ENCODE measurements at regions not wholly inside any gene's neighbourhood (a gene's known extent, or its start where the extent isn't known, plus 50 kb on each side); places are given as distances from the start of the nearest gene placed in this dataset.

DNA sequence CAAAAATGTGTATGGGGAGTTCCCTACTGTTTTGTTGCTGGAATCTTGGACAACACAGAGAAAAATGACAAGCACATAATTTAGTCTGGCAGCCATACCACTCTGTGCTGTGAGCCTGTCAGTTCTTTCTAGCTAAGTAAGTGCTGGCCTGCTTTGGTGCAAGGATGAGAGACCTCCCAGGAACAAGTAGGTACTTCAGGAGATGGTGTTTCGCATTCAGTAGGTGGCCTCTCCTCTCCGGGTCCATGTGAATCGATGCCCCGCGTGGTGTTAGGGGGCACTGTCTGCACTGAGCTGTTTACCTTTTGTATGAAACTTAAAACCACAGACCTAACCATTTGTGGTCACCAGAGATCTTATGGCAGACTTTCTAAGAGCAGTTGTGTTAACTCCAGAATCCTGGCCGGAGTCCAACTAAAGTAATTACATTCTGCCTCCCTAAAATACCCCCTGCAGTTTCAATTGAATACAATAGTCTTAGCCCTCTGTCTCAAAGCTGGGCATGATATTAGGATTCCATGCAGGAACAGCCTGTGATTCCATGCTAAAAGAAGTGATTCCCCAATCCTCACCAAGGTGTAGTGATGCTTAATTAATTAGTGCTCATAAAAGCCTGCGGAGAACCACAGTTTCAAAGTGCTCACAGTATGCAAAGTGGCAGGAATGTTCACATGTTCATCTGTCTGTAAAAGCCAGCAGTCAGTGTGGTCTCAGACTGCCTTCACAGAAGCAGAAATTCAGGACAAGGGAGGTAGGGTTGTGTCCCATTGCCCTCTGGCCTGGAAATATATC lies 64.2 kb downstream of the LLPH start:
- peak; percentile 44 for DNase-seq

GRCh38 chr12:66065641-66066136 lies 64.9 kb downstream of the LLPH start:
- no peak for DNase-seq

DNA sequence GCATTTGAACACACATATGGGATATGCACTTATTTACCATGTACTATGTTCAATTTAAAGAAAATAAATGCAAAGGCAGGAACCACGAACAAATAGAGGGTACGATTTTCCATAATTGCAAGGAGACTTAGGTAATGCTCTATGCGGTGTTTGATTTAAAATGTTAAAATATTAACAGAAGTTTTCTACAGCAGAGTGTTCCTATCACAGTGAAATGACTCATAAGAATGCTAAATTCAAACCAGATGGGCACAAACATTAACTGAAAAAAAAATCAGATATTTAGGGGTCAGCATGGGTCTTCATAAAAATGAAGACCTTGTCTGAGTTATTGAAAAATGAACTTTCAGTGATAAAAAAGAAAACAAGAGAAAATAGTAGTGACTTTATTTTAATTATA lies 65.4 kb downstream of the LLPH start:
- no peak for DNase-seq

DNA sequence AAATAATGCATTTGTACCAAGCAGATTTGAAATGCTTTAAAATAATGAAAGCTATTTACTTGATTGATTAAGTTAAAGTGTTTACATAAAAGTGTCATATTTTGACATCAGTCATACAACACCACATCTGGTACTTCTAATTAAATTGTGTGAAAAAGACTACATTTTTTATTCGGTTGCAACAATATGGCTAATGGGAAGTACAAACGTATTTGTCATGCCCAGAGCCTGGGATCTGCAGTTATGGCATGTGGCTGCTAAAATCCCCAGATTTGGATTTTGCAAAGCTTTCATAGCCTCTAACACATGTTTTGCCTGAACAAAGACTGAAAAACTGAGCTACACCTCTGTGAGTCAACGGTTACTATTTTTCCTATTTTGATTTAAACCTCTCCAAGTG lies 66.6 kb downstream of the LLPH start:
- DNase-seq = no peak

DNA sequence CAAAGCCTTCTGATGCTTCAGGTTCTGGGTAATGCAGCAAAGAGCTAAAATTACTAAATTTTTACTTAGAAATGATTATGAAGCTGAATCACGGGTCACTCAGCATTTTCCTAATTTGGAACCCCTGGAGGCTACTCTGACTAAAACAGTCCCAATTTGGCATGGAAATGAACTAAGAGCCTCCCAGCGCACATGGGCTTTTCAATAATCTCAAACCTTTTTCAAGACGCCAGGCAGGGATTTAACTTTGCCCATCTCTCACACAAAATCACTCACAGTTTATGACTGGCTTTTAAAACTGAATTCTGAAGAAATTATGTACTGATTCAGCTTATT lies 68.3 kb downstream of the LLPH start:
- no peak for DNase-seq

- no peak for DNase-seq
Measured at GRCh38 chr12:66061557-66062289, 68.8 kb downstream of the LLPH start.

DNA sequence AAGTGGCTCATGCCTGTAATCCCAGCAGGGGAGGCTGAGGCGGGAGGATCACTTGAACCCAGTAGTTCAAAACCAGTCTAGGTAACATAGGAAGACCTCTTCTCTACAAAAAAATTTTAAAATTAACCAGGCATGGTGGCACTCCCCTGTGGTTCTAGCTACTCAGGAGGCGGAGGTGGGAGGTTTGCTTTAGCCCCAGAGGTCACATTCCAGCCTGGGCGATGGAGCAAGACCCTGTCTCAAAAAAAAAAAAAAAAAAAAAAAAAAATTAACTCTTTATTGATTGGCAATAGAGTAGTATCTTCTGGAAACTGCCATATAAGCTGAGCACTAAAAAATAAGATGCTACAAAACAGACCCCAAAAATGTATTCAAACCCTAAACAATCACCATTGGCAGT lies 69.5 kb downstream of the LLPH start:
- no peak for DNase-seq

DNA sequence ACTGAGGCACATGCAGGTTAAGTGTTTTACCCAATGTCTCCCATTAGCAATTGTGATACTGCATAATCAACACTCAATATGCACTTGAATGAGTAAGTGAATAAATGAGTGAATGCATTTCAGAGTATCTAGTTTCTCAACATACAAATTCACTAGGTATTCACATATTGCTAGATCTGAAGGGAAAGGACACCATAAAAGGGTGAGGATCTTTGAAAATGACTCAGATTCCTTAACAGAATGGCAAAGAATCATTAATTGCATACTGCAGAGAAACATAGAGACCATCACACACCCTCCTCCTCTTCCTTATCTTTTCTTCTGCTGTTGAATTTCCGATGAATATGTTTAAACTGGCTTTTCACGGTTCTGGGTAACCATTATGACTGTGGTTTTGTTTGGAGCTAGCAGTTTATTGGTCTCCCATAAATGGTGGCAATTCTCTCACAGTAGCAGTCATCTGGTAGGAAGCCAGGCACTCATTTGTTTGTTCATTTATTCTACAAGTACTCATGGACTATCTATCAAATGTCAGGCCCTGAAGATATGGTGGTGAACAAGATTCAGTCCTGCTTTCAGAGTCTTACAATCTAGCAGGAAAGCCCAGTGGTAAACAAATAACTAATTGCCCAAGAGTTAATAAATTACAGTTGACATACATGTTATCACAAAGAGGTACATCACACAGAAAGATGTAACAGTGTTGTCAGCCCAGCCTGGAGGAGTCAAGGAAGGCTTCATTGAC lies 70.2 kb downstream of the LLPH start:
- DNase-seq = no peak

DNA sequence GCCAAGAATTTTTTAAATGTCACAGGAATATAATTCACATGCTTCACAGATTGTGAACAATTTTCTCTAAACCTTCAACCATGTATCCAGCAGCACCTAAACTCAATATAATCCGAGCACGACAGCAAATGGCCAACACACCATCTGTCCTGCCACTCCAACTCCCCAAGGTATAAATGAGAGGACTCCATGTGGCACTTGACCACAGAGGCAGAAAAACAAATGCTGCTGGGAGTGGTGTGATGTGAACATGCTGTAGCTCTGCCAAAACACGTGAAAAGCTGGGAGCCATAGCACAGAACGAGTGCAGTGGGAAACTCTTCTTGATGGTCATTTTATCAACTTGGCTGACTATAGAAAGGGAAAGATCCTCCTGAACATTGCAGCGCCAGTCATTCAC lies 70.9 kb downstream of the LLPH start:
- DNase-seq = no peak

- DNase-seq = no peak
Measured at GRCh38 chr12:66058554-66058953, 72.0 kb downstream of the LLPH start.

GRCh38 chr12:66055837-66056319 lies 74.7 kb downstream of the LLPH start:
- no peak for DNase-seq

DNA sequence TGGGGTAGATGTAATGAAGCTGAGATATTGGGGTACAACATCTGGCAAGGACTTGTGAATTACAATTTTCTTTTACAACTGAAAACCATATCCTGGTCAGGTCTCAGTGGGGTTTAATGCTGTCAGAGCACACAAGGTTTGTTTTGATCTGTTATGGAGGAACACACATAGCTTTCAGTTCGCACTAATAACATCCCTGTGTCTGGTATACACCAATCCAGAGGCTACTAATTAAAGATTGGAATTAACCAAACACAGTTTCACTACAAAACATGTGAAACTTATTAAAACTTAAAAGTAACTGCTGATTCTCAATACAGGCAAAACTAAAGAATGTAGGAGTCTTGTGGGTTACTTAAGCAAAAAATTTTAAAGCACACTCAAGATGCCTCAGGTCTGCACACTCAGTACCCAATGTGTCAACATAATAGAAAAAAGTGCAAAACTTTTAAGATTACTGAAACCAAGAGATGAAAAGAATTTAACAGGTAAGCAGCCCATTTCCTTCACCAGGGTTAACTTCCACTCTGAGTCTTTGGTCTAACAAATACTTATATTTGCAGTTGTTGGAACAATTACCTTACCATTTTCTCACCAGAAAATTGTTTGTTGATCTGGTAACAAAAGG lies 77.4 kb downstream of the LLPH start:
- DNase-seq = no peak

DNA sequence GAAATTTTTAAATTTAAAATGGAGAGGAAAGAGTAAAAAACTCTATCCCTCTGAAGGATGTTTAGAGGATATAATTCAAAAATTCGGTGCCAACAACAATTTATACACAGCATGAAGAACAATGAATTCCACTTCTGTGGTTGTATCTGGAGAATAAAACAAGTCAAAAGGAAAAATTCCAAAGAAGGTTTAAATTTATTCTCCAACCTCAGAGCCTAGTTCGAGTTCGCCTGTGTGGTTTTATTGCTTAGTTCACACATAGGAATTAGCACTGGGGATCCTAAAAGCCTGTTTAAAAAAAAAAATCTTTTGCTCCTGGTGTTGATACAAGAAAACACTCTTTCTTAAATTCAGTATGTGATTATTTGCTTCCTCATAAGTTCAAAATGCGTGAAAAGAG lies 79.2 kb downstream of the LLPH start:
- DNase-seq = no peak

DNA sequence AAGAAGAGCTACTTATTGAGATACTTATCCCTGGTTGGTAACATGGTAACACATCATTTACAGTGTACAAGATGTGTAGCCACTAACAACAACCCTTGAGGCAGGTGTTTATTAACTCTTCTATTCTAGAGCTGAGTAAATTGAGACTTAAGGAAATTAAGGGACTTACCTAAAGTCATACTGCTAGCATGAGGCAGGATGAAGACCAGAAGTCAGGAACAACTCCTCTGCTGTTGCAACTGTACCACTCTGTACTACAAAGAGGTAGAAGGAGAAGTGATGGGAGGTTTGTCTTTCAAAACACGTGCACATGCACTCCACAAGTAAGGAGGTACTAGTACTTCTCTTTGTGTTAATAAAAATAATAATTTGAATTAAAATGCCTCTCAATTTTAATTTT lies 79.9 kb downstream of the LLPH start:
- DNase-seq = no peak

- DNase-seq = no peak
Measured at GRCh38 chr12:66050283-66050576, 80.3 kb downstream of the LLPH start.

DNA sequence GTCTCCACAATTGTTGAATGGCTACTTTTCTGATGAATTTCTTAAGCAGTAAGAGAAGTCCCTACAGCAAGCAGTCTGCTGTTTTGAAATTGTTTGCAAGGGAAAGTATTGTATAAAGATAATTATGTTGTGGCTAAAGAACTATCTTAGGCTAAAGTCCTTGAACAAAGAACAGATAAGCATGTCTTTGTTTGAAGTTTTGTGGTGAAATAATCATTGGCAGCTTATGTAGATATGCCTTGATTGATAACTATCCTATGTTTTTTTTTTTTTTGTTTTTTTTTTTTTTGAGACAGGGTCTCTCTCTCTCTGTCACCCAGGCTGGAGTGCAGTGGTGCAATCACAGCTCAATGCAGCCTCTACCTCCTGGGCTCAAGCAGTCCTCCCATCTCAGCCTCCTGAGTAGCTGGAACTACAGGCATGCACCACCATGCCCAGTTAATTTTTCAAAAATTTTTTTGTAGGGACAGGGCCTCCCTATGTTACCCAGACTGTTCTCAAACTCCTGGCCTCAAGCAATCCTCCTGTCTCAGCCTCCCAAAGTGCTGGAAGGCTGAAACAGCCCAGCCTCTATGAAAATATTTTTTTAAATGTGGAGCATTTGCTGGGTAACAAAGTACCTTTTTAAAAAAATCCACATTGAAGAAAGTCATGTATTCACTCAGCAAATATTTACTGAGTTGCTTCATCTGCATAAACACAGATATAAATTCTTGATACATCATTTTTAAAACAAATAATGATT lies 80.8 kb downstream of the LLPH start:
- no peak for DNase-seq

- DNase-seq = no peak
Measured at GRCh38 chr12:66048835-66049537, 81.6 kb downstream of the LLPH start.

- DNase-seq = no peak
Measured at GRCh38 chr12:66048218-66048834, 82.2 kb downstream of the LLPH start.

- DNase-seq = no peak
Measured at GRCh38 chr12:66047411-66048021, 83.0 kb downstream of the LLPH start.

GRCh38 chr12:66045506-66045905 lies 85.0 kb downstream of the LLPH start:
- no peak for DNase-seq

DNA sequence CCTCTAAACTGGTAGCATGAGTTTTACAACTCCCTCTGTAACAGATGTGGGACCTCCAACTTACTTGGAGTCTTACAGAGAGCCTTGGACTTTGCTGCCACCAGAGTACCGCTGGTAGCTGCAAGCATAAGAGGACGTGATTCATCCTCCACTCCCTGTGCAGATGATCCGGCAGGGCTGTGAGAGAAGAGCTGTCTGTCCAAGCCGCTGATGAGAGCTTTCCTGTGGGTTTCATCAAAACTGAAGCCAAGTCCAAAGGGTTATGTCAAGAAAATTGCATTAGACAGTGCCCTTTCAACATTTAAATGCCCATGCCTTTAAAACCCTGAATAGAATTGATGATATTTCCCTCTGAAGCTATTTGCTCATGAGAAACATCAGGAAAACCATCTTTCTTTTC lies 85.8 kb downstream of the LLPH start:
- no peak for DNase-seq
